Lung (tissue), 11 donors: ENCODE measurements at regions not wholly inside any gene's neighbourhood (a gene's known extent, or its start where the extent isn't known, plus 50 kb on each side); places are given as distances from the start of the nearest gene placed in this dataset.
A peak's percentile ranks its signal among the peaks of the same experiment; 100 is the strongest.

ENCODE experiments used
- ATAC-seq: fragments of 200-7000 bp; cut with Tn5 transposase; one replicate; pipeline ENCODE4 v1.9.1; 2020; ENCODE audit warnings: moderate number of reproducible peaks; ENCODE audit not compliant: insufficient read depth, low FRiP score
- DNase-seq, 3 donors: peaks; one replicate each; pipeline ENCODE4 v3.0.0-alpha.2; 2013 to 2017
- H3K27ac ChIP-seq, 2 donors: one replicate each; pipeline ENCODE4 v1.5.1; 2013; ENCODE audit warnings: mild to moderate bottlenecking in 2 of 2, moderate library complexity in 2 of 2, control low read depth in 1 of 2, inconsistent platforms in 1 of 2, low read depth in 1 of 2, low read length in 1 of 2
- H3K27me3 ChIP-seq, 3 donors: one replicate each; pipeline ENCODE4 v1.5.1; 2013; ENCODE audit warnings: low read length in 2 of 3; ENCODE audit not compliant: control insufficient read depth in 3 of 3, insufficient read depth in 3 of 3
- H3K36me3 ChIP-seq, 4 donors: one replicate each; pipeline ENCODE4 v1.5.1; 2013; ENCODE audit warnings: low read length in 4 of 4, mild to moderate bottlenecking in 1 of 4, moderate library complexity in 1 of 4; ENCODE audit not compliant: control insufficient read depth in 4 of 4, insufficient read depth in 4 of 4
- H3K4me1 ChIP-seq, 5 donors: one replicate each; pipeline ENCODE4 v1.5.1; 2013; ENCODE audit warnings: low read length in 5 of 5, mild to moderate bottlenecking in 2 of 5, moderate library complexity in 1 of 5; ENCODE audit not compliant: control insufficient read depth in 5 of 5, insufficient read depth in 5 of 5
- H3K4me3 ChIP-seq: one replicate; pipeline ENCODE4 v1.5.1; 2013; ENCODE audit warnings: mild to moderate bottlenecking, control low read depth, moderate library complexity
- H3K9ac ChIP-seq, 2 donors: one replicate each; pipeline ENCODE4 v1.5.1; 2013; ENCODE audit warnings: low read length in 2 of 2, control low read depth in 1 of 2; ENCODE audit not compliant: insufficient read depth in 1 of 2
- H3K9me3 ChIP-seq, 4 donors: one replicate each; pipeline ENCODE4 v1.5.1; 2013; ENCODE audit warnings: low read length in 3 of 4, mild to moderate bottlenecking in 1 of 4, moderate library complexity in 1 of 4; ENCODE audit not compliant: control insufficient read depth in 4 of 4, insufficient read depth in 3 of 4
- CTCF ChIP-seq: IDR thresholded peaks from 2 replicates; pipeline ENCODE4 v1.5.1; 2012; ENCODE audit warnings: mild to moderate bottlenecking; ENCODE audit errors: control extremely low read depth, extremely low read depth
- WGBS, 2 donors: extraction: QIAGEN DNeasy Blood & Tissue Kit; methylation state at CpG; one replicate each; pipeline ENCODE4 v1.1.7; 2013; 5-methylcytosine and 5-hydroxymethylcytosine counted together
- donor health status: control.
- donor health status: control.
- donor health status: Bipolar disorder and iron deficiency.
- donor health status: healthy.
- donor health status: DM: yes; HTN: yes; CAD: no.

DNA sequence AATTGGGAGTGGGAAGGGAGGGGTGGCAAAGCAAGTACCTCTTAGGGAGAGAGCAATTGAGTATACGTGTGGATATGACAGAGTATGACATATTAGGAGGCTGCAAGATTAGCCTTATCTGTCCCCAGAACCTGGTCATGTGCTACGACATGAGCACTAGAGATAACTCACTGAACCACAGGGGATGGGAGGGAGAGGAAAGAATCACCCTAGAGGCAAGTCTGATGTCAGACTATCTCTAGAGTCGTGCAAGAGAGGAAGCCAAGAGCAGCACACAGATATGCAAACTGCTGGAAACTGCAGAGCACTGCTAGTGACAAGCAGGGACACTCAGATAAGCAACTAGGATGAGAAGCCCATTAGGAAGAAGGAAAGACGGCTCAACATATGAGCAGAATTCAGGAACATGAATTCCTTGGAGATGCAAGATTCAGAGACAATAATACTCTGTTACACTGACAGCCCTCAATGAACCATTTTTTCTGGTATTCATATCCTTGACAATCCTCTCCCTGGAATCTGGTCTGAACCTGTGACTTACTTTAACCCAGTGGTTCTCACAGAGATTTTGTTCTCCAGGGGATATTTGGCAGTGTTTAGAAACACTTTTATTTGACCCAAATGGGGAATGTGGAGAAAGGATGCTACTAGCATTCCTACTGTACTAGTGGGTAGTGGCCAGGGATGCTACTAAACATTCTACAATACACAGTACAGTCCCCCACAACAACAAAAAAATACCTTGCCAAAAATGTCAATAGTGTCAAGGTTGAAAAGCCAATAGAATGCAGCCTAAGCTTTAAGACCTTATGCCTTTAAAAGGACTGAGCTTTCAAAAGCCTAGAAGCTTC lies 84.0 kb upstream of the BMP2K start:
- peak in 1 of 3 donors; percentile 10 for DNase-seq
- WGBS, 2 donors = 34 to 39% methylated on average over 4 of the region's 4 CpGs
- peaks cover 0 to 13% (median 0%) of the 10 kb centered on the region in 5 donors for H3K4me1 ChIP-seq

GRCh38 chr4:78692822-78693170 lies 83.4 kb upstream of the BMP2K start:
- WGBS, 2 donors = 74 to 83% methylated on average over 4 of the region's 4 CpGs
- H3K4me1 ChIP-seq = peaks cover 0 to 13% (median 0%) of the 10 kb centered on the region in 5 donors
- ATAC-seq (no peak), DNase-seq (no peak)
- H3K27ac ChIP-seq = peak overlapping the region in 1 of 2 donors; percentile 42
- no peaks in the 10 kb centered on the region for H3K27me3 ChIP-seq
- no peaks in the 10 kb centered on the region for H3K9me3 ChIP-seq
- no peak overlapping the region for H3K9ac ChIP-seq
- no peak for TF ChIP-seq CTCF
- no peaks in the 10 kb centered on the region for H3K36me3 ChIP-seq
- H3K4me3 ChIP-seq = no peak overlapping the region

More for the DNA sequence above, 84.0 kb upstream of the BMP2K start:
- Histone ChIP-seq H3K36me3 (no peaks in the 10 kb centered on the region), H3K4me3 (no peak overlapping the region), H3K9me3 (no peaks in the 10 kb centered on the region), H3K9ac (no peak overlapping the region), H3K27ac (peak overlapping the region in 1 of 2 donors; percentile 42), H3K27me3 (no peaks in the 10 kb centered on the region)
- TF ChIP-seq CTCF = no peak
- ATAC-seq = peak; percentile 16

- Histone ChIP-seq H3K27me3 (no peaks in the 10 kb centered on the region), H3K4me1 (peaks cover 0 to 11% (median 0%) of the 10 kb centered on the region in 5 donors), H3K4me3 (no peak overlapping the region), H3K36me3 (no peaks in the 10 kb centered on the region), H3K27ac (no peak overlapping the region), H3K9ac (no peak overlapping the region), H3K9me3 (no peaks in the 10 kb centered on the region)
- DNase-seq (no peak), ATAC-seq (peak; percentile 59)
- WGBS, 2 donors = 29 to 44% methylated on average over 2 of the region's 2 CpGs
- no peak for TF ChIP-seq CTCF
Measured at GRCh38 chr4:78693777-78694456, 82.2 kb upstream of the BMP2K start.
